ENCODE measurements at regions not wholly inside any gene's neighbourhood (a gene's known extent, or its start where the extent isn't known, plus 50 kb on each side); places are given as distances from the start of the nearest gene placed in this dataset.

GRCh38 chr13:80841414-80841813 is 500.5 kb upstream of the SPRY2 start:
- TF ChIP-seq CTCF (IDR thresholded peaks at IDR 0.05; ENCODE audit: insufficient read depth, low read length) (no peak), POLR2AphosphoS5 (IDR thresholded peaks at IDR 0.05; ENCODE audit: low read depth) (no peak), REST (IDR thresholded peaks at IDR 0.05; ENCODE audit: insufficient replicate concordance, low read depth) (no peak)

Measured in HL-60 (cell line).